ENCODE measurements at regions not wholly inside any gene's neighbourhood (a gene's known extent, or its start where the extent isn't known, plus 50 kb on each side); places are given as distances from the start of the nearest gene placed in this dataset.

DNA sequence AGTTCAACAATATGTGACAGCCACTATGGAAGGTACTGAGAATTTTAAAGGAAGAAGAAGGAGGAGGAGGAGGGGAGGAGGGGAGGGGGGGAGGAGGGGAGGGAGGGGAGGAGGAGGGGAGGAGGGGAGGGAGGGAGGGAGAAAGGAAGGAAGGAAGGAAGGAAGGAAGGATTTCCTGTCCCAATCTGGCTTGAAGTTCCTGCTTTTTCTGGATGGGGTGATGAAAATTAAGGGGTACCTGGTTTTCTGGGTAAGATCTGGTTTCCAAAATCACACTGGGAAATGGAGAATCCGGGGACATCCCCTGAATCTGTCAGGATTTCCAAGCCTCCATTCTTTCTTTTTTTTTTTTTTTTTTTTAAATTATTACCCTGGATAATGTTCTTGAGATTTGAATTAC lies 271.8 kb downstream of the MTX2 start:
- no peak for DNase-seq (ENCODE audit: low read depth, low spot score)

DNA sequence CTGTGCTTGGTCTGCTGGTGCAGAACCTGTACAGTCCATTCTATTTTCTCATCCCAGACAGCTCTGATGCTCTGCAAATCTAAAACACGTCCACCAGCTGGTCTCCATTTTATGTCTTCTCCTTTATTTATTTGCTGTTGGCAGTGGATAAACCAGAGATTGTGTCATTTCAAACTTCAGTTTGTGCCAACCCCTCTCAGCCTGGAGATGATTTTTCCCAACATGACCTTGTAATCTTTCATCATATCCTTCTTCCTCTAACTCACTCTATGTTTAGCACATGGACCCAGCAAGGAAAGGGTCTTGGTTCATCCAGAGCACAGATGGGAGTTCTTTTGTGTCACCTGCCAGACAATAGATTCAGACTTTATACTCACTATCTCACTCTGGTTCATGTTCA lies 273.2 kb downstream of the MTX2 start:
- DNase-seq (ENCODE audit: low read depth, low spot score) = no peak

DNA sequence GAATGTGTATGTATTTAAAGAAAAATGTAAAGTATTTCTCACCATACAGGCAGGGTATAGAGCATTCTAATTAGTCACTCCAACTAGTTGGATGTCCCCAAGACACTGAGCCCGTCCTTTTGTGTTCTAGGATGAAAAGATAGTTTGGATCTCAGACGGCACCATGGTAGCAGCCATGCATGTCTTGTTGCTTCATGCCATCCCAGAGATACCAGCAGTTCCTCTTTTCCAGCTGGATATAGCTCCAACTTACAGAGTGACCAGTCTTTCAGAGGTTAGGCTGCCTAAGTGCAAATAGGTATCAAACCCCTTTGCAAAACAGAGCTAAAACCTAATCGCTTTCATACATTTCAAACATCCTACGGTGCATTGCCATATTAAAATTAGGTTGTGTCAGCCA lies 275.3 kb downstream of the MTX2 start:
- no peak for DNase-seq (ENCODE audit: low read depth, low spot score)

DNA sequence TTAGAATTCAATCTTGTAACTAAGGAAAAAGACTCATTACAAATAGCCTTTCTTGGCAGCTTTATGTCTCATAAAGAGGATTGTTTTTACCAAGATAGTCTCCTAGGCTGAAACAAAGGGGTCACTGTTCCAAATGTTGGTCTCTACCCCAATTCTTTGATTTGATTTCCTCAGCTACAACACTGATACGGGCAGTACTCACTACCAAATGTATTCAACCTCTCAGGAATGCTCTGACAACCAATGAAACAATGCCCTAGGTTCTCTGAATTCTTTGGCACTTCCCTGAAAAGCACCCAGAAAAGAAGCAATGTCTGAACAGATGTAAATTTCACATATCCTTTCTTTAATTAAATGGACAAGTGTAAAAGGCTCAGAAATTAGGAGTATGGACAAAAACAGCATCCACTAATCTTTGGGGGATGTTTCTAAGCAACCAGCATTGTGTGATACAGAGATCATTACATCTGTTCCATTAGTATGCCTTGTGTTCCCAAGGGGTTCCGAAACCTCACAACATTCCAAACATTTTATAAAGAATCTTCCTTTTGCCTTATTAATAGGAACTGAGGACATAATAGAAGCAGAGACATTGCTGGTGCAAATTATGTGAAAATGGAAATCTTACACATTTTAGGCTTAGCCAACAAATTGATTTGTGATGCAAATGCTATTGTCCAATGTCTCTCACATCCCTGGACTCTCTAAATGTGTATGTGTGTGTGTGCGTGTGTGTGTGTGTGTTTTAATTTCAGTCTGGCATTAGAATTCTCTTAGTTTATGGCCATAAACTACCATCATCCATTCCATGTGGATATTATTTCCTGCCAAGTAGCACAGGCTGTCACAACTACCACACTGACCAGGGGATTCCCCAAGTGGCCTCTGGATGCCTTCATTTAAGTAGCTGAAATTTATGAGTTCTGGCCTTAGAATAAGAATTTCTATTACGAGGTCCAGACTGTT lies 276.0 kb downstream of the MTX2 start:
- no peak for DNase-seq (ENCODE audit: low read depth, low spot score)

GRCh38 chr2:176546550-176546949 lies 277.3 kb downstream of the MTX2 start:
- no peak for DNase-seq (ENCODE audit: low read depth, low spot score)

GRCh38 chr2:176552501-176553135 lies 283.4 kb downstream of the MTX2 start:
- DNase-seq (ENCODE audit: low read depth, low spot score) = no peak

GRCh38 chr2:176553685-176554100 lies 284.5 kb downstream of the MTX2 start:
- DNase-seq (ENCODE audit: low read depth, low spot score) = peak; percentile 21

DNA sequence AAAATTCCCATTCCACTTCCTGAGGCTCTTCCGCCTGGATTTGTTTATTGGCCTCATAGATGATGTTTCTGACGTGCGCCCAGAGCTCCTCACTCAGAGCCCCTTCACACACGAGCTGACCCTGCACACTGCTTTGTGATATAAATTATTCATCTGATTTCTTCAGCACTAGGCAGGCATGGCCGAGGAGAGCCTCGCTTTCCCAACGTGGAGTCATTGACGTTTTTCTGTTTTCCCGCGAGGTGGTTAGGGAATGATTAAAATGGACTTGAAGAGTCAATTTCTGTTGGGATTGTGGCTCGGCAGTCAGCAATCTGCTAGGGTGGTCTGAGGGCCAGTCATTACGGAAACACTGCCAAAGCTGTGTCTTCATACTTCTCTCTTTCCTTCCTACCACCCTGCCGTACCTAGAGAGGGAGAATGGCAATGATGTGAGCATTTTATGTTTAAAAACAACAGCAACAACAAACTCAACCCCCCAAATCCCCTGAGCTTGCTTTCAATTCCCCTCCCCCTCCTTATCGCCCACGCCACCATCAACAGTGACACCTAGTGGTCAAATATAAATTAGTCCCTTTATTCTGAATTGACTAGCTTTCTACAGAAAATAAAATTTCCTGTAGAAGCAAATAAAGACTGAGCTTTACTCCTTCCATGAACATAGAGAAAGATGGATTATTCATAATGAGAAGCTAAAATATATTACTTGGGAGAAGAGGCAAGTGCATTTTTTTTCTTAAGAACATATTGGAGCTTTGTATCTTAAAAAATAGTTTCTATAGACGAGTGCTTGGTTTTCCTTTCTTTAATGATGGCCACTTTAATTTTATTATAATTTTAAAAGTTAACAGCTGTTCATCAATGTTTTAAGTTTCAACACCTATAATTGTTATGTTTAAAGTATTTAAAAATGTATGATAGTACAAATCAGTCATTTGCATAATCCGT lies 285.1 kb downstream of the MTX2 start:
- peak; percentile 53 for DNase-seq (ENCODE audit: low read depth, low spot score)

GRCh38 chr2:176555112-176555511 lies 285.9 kb downstream of the MTX2 start:
- DNase-seq (ENCODE audit: low read depth, low spot score) = no peak

GRCh38 chr2:176555781-176556180 lies 286.5 kb downstream of the MTX2 start:
- no peak for DNase-seq (ENCODE audit: low read depth, low spot score)

- no peak for DNase-seq (ENCODE audit: low read depth, low spot score)
These were observed 287.1 kb downstream of the MTX2 start for GRCh38 chr2:176556373-176556772.

- no peak for DNase-seq (ENCODE audit: low read depth, low spot score)
These were observed 288.6 kb downstream of the MTX2 start for GRCh38 chr2:176557821-176558220.

DNA sequence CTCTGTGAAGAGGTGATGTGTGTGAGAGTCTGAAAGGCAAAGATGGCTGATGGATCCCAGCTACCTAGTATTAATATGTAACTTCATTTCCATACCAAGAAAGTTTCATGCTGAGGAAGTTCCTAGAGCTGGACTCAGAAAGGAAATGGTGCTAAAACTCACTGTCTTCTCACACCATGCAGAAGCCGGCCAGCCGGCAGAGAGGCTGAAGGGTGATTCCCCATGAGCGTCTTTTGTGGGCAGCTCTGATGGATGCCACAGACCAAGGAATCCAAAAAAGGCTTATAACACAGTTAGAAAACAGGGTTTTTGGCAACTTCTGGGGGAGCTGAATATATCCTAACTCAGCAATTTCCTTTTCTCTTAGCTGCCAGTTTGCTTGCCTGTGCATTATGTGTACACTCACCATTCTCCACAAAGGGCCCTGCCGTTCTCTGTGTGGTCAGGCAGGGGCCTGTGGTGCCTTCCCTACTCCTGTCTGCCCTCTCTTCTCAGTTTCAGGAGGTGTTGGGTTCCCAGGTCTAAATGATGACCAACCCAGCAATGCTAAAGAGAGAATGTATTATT lies 289.4 kb downstream of the MTX2 start:
- DNase-seq (ENCODE audit: low read depth, low spot score) = no peak

GRCh38 chr2:176560296-176560695 lies 291.1 kb downstream of the MTX2 start:
- no peak for DNase-seq (ENCODE audit: low read depth, low spot score)

- DNase-seq (ENCODE audit: low read depth, low spot score) = no peak
These were observed 292.5 kb downstream of the MTX2 start for GRCh38 chr2:176561706-176562105.

- no peak for DNase-seq (ENCODE audit: low read depth, low spot score)
These were observed 293.3 kb downstream of the MTX2 start for GRCh38 chr2:176562359-176563078.

- no peak for DNase-seq (ENCODE audit: low read depth, low spot score)
These were observed 296.5 kb downstream of the MTX2 start for GRCh38 chr2:176565641-176566323.

GRCh38 chr2:176566496-176566895 lies 297.3 kb downstream of the MTX2 start:
- DNase-seq (ENCODE audit: low read depth, low spot score) = no peak

GRCh38 chr2:176566961-176567360 lies 297.7 kb downstream of the MTX2 start:
- no peak for DNase-seq (ENCODE audit: low read depth, low spot score)

DNA sequence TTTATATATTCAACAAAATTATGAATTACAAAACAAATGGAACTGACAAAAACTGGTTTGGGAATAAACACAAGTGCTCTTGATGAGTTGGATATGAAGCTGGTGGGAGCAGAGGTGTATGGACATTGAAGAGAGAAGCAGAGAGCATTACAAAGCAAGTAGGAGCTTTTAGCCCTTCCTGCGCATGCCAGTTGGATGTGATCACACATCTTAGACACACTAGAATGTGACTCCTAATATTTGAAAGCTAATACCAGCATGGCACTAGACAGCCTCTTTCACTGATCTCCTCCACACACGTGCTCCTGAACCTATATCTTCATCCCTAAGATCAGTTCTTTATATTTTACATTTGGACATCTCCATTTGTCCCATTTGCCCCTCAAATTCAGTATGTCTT lies 298.1 kb downstream of the MTX2 start:
- no peak for DNase-seq (ENCODE audit: low read depth, low spot score)

Data from smooth muscle cell of the brain vasculature (primary cell).